MCF 10A (cell line): ENCODE measurements at regions not wholly inside any gene's neighbourhood (a gene's known extent, or its start where the extent isn't known, plus 50 kb on each side); places are given as distances from the start of the nearest gene placed in this dataset.

Source experiments
- BruUV-seq: library from RNA; stranded (reverse); fragments of 400-500 nt; replicated peaks from 2 replicates; lab custom pipeline; 2021; lab: Mats Ljungman, UMichigan
- CTCF ChIA-PET: fragments of 300-600 bp; sonication (Branson Sonifier 250); formaldehyde crosslinking; extraction: SDS; loops from one replicate; lab custom pipeline; 2021; ENCODE audit warnings: antibody characterized with exemption, inconsistent platforms; lab: Yijun Ruan, JAX
- POLR2A ChIA-PET: fragments of 300-600, 350-650 bp; sonication (Branson Sonifier 250); formaldehyde crosslinking; extraction: SDS; loops from one replicate; lab custom pipeline; 2020; ENCODE audit warnings: antibody characterized with exemption, inconsistent platforms; lab: Yijun Ruan, JAX
- DNase-seq: peaks from one replicate; pipeline ENCODE4 v3.0.0-alpha.2; 2018; ENCODE audit not compliant: unreplicated experiment
- H3K27ac Mint-ChIP-seq: one replicate; pipeline ENCODE4 v1.8.0; 2022; ENCODE audit warnings: mild to moderate bottlenecking, low read depth, mixed read lengths; ENCODE audit not compliant: unreplicated experiment
- H3K27me3 Mint-ChIP-seq: one replicate; pipeline ENCODE4 v1.8.0; 2022; ENCODE audit warnings: mixed read lengths; ENCODE audit not compliant: insufficient read depth, unreplicated experiment
- H3K36me3 Mint-ChIP-seq: one replicate; pipeline ENCODE4 v1.8.0; 2022; ENCODE audit warnings: mild to moderate bottlenecking, moderate library complexity, mixed read lengths; ENCODE audit not compliant: insufficient read depth, unreplicated experiment
- H3K4me1 Mint-ChIP-seq: one replicate; pipeline ENCODE4 v1.8.0; 2022; ENCODE audit warnings: mixed read lengths; ENCODE audit not compliant: insufficient read depth, unreplicated experiment
- H3K4me3 Mint-ChIP-seq: one replicate; pipeline ENCODE4 v1.8.0; 2022; ENCODE audit warnings: mild to moderate bottlenecking, moderate library complexity, mixed read lengths; ENCODE audit not compliant: unreplicated experiment
- H3K9me3 Mint-ChIP-seq: one replicate; pipeline ENCODE4 v1.8.0; 2022; ENCODE audit warnings: mixed read lengths; ENCODE audit not compliant: unreplicated experiment
- intact Hi-C: fragments of 100-400 bp; cut with micrococcal nuclease; formaldehyde crosslinking; loops from 2 replicates; pipeline ENCODE4 v1.14.1; 2022
- TF ChIP-seq, protein P1 (sequence below): fragments of 200-600 bp; IDR thresholded peaks from one replicate; pipeline ENCODE4 v1.8.0; 2022; ENCODE audit warnings: antibody characterized with exemption, mild to moderate bottlenecking; ENCODE audit not compliant: unreplicated experiment

DNA sequence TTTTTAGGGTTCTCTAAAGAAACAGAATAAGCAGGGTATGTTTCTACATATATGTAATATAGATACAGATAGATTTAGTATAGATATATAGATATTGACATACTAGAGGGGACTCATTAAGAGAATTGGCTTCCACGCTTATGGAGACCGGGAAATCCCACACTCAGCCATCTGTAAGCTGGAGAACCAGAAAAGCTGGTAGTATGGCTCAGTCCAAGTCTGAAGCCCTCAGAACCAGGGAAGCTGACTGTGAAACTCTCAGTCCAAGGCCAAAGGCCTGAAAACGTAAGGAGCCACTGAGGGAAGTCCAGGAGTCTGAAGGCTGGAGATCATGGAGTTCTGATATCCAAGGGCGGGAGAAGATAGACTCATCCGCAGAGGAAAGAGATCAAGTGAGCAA, 441.3 kb upstream of the CDH20 start:
- H3K9me3 Mint-ChIP-seq: no peaks in the 10 kb centered on the region
- intact Hi-C loops: loop anchor here (5.0 kb wide), 1 partner anchor 85 kb away; no protein-coding TSS in a partner anchor
- ChIA-PET POLR2A (interaction anchor here (0.7 to 4.7 kb wide), 17 partner anchors 8 to 87 kb away, joined by 3 to 26 read pairs (median 4); no protein-coding TSS in a partner anchor), CTCF (interaction anchor here (0.7 to 1.4 kb wide), 4 partner anchors 15 to 611 kb away, joined by 3 to 6 read pairs (median 3); no protein-coding TSS in a partner anchor)
- no peak overlapping the region for H3K4me3 Mint-ChIP-seq
- peaks cover 33% of the 10 kb centered on the region for H3K4me1 Mint-ChIP-seq
- H3K27ac Mint-ChIP-seq: peak overlapping the region; percentile 94
- no peaks in the 10 kb centered on the region for H3K36me3 Mint-ChIP-seq
- TSS peak; percentile 87 for BruUV-seq
- TF ChIP-seq, protein P1, sequence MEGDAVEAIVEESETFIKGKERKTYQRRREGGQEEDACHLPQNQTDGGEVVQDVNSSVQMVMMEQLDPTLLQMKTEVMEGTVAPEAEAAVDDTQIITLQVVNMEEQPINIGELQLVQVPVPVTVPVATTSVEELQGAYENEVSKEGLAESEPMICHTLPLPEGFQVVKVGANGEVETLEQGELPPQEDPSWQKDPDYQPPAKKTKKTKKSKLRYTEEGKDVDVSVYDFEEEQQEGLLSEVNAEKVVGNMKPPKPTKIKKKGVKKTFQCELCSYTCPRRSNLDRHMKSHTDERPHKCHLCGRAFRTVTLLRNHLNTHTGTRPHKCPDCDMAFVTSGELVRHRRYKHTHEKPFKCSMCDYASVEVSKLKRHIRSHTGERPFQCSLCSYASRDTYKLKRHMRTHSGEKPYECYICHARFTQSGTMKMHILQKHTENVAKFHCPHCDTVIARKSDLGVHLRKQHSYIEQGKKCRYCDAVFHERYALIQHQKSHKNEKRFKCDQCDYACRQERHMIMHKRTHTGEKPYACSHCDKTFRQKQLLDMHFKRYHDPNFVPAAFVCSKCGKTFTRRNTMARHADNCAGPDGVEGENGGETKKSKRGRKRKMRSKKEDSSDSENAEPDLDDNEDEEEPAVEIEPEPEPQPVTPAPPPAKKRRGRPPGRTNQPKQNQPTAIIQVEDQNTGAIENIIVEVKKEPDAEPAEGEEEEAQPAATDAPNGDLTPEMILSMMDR: no peak
- no peak for DNase-seq
- no peaks in the 10 kb centered on the region for H3K27me3 Mint-ChIP-seq

DNA sequence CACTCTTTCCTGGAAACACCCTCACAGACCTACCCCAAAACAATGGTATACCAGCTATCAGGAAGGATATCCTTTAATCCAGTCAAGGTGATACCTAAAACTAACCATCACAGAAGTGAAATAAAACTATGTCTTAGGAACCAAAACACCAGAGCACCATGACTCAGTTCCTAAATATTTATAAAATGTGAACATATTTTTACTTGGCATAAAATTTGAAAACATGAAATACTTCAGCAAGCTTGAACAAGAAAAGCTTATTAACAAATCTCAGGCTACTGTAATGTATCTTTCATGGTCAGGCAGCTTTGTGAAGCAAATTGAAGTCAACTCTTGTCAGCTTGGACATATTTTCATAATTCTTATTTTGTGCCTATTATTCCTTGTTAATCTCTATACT, 440.8 kb upstream of the CDH20 start:
- intact Hi-C loops: loop anchor here (5.0 kb wide), 1 partner anchor 85 kb away; no protein-coding TSS in a partner anchor
- TF ChIP-seq, protein P1: no peak
- no peaks in the 10 kb centered on the region for H3K27me3 Mint-ChIP-seq
- H3K36me3 Mint-ChIP-seq: no peaks in the 10 kb centered on the region
- H3K9me3 Mint-ChIP-seq: no peaks in the 10 kb centered on the region
- no peak overlapping the region for H3K4me3 Mint-ChIP-seq
- peaks cover 34% of the 10 kb centered on the region for H3K4me1 Mint-ChIP-seq
- peak overlapping the region; percentile 94 for H3K27ac Mint-ChIP-seq
- POLR2A ChIA-PET: interaction anchor here (0.5 to 4.7 kb wide), 23 partner anchors 8 to 1352 kb away, joined by 3 to 26 read pairs (median 4); no protein-coding TSS in a partner anchor
- CTCF ChIA-PET: interaction anchor here (0.7 to 1.4 kb wide), 3 partner anchors 81 to 992 kb away, joined by 3 to 6 read pairs (median 3); no protein-coding TSS in a partner anchor
- peak; percentile 45 for DNase-seq
- BruUV-seq: no TSS peak

DNA sequence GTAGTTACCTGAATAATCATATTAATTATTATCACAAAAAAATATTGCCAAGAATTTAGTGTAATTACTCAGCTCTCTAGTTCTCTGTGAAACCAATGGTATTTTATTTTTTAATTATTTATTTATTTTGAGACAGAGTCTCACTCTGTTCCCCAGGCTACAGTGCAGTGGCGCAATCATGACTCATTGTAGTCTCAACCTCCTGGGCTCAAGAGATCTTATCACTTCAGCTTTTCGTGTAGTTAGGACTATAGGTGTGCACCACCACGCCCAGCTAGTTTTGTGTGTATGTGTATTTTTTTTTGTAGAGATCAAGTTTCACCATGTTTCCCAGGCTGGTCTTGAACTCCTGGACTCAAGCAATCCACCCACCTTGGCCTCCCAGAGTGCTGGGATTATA, 440.4 kb upstream of the CDH20 start:
- H3K27ac Mint-ChIP-seq: peak overlapping the region; percentile 94
- H3K4me3 Mint-ChIP-seq: peak overlapping the region; percentile 33
- CTCF ChIA-PET: interaction anchor here (0.7 to 1.4 kb wide), 3 partner anchors 82 to 992 kb away, joined by 3 to 6 read pairs (median 3); no protein-coding TSS in a partner anchor
- POLR2A ChIA-PET: interaction anchor here (0.5 to 4.7 kb wide), 23 partner anchors 8 to 1351 kb away, joined by 3 to 26 read pairs (median 4); no protein-coding TSS in a partner anchor
- intact Hi-C loops: loop anchor here (5.0 kb wide), 1 partner anchor 84 kb away; no protein-coding TSS in a partner anchor
- peak; percentile 97 for DNase-seq
- no peaks in the 10 kb centered on the region for H3K9me3 Mint-ChIP-seq
- no peaks in the 10 kb centered on the region for H3K36me3 Mint-ChIP-seq
- H3K4me1 Mint-ChIP-seq: peaks cover 34% of the 10 kb centered on the region
- no peaks in the 10 kb centered on the region for H3K27me3 Mint-ChIP-seq
- TF ChIP-seq, protein P1: no peak
- BruUV-seq: no TSS peak

DNA sequence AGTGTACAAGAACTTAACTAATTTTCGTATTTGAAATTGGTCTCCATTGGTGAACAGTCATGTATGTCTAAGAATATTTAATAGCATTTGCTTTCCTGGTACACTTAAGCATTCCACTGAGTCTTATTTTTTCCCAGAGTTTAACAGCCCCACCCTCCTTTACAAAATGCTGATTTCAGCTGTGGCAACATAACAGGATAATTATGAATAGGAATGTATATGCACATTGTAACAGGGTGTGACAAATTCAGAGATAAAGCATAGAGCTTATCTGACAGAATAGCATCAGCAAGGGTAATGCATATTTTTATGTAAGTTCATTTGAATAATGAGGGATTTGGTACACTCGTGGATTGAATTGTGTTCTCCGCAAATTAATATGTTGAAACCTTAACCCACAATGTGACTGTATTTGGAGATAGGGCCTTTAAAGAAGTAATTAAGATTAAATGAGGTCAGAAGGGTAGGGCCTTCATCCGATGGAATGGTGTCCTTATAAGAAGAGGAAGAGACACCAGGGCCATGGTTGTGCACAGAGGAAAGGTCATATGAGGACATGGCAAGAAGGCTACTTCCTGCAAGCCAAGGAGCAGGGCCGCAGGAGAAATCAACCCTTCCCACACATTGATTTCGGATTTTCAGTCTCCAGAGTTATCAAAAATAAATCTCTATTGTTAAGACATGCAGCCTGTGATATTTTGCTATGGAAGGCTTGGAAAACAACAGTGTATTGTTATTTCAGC, 439.7 kb upstream of the CDH20 start:
- CTCF ChIA-PET: interaction anchor here (0.5 to 1.4 kb wide), 5 partner anchors 21 to 632 kb away, joined by 3 to 6 read pairs (median 3); no protein-coding TSS in a partner anchor
- peak overlapping the region; percentile 94 for H3K27ac Mint-ChIP-seq
- intact Hi-C loops: loop anchor here (5.0 kb wide), 1 partner anchor 84 kb away; no protein-coding TSS in a partner anchor
- no peaks in the 10 kb centered on the region for H3K27me3 Mint-ChIP-seq
- POLR2A ChIA-PET: interaction anchor here (0.7 to 4.7 kb wide), 15 partner anchors 11 to 392 kb away, joined by 3 to 26 read pairs (median 5); no protein-coding TSS in a partner anchor
- no peak for DNase-seq
- BruUV-seq: no TSS peak
- TF ChIP-seq, protein P1: no peak
- peaks cover 34% of the 10 kb centered on the region for H3K4me1 Mint-ChIP-seq
- H3K36me3 Mint-ChIP-seq: no peaks in the 10 kb centered on the region
- peak overlapping the region; percentile 33 for H3K4me3 Mint-ChIP-seq
- H3K9me3 Mint-ChIP-seq: no peaks in the 10 kb centered on the region
